Vagina (tissue), 2 donors: ENCODE measurements at regions not wholly inside any gene's neighbourhood (a gene's known extent, or its start where the extent isn't known, plus 50 kb on each side); places are given as distances from the start of the nearest gene placed in this dataset.

Experiments
- DNase-seq, 2 donors: peaks; one replicate each; pipeline ENCODE4 v3.0.0-alpha.2; 2017; ENCODE audit errors: extremely low spot score in 2 of 2
- H3K27ac ChIP-seq: fragments of 200-600 bp; sonication (generic); one replicate; pipeline ENCODE4 v1.5.1; 2019
- H3K27me3 ChIP-seq: fragments of 200-600 bp; sonication (generic); one replicate; pipeline ENCODE4 v1.5.1; 2019
- H3K36me3 ChIP-seq, 2 donors: fragments of 200-600 bp; sonication (generic); one replicate each; pipeline ENCODE4 v1.5.1; 2017 to 2019
- H3K4me1 ChIP-seq: fragments of 200-600 bp; sonication (generic); one replicate; pipeline ENCODE4 v1.5.1; 2019
- H3K4me3 ChIP-seq, 2 donors: fragments of 200-600 bp; sonication (generic); 1 replicate in 1 of 2; 2 replicates in 1 of 2; pipeline ENCODE4 v1.5.1; 2016 to 2019
- H3K9me3 ChIP-seq: fragments of 200-600 bp; sonication (generic); one replicate; pipeline ENCODE4 v1.5.1; 2019
- CTCF ChIP-seq, 3 experiments: fragments of 450-650 bp in 2 of 3; fragments of 200-600 bp in 1 of 3; sonication (generic) in 1 of 3; IDR thresholded peaks; one replicate each; pipeline ENCODE4 v1.5.1; 2017 to 2019; ENCODE audit warnings: antibody characterized with exemption in 3 of 3, mild to moderate bottlenecking in 2 of 3, moderate library complexity in 2 of 3
- POLR2A ChIP-seq, 2 donors: fragments of 450-650 bp; IDR thresholded peaks; one replicate each; pipeline ENCODE4 v1.6.1; 2017; ENCODE audit warnings: antibody characterized with exemption in 2 of 2, mild to moderate bottlenecking in 2 of 2, moderate library complexity in 2 of 2
- POLR2AphosphoS5 ChIP-seq, 2 donors: sonication (generic); formaldehyde crosslinking; IDR thresholded peaks; one replicate each; pipeline ENCODE4 v1.9.0; 2017; ENCODE audit warnings: antibody characterized with exemption in 2 of 2, mild to moderate bottlenecking in 2 of 2, low read depth in 1 of 2; ENCODE audit not compliant: insufficient read depth in 1 of 2
- intact Hi-C: fragments of 100-400 bp; cut with DNase I; formaldehyde crosslinking; loops from one replicate; pipeline ENCODE4 v1.15.1; 2023

GRCh38 chr6:167573461-167574215 lies 248.8 kb downstream of the TTLL2 start:
- Histone ChIP-seq H3K36me3 (no peaks in the 10 kb centered on the region), H3K27ac (peak overlapping the region; percentile 74), H3K4me3 (no peak overlapping the region), H3K4me1 (peaks cover 13% of the 10 kb centered on the region), H3K9me3 (no peaks in the 10 kb centered on the region), H3K27me3 (no peaks in the 10 kb centered on the region)
- TF ChIP-seq POLR2A (IDR thresholded peaks at IDR 0.05) (no peak), CTCF (IDR thresholded peaks at IDR 0.05) (no peak), POLR2AphosphoS5 (IDR thresholded peaks at IDR 0.05; ENCODE audit: insufficient read depth in 1 of 2, low read depth in 1 of 2) (peak; percentile 32 to 48)
- intact Hi-C loops: no loop called here
- peak; percentile 55 to 71 for DNase-seq

- no peaks in the 10 kb centered on the region for H3K27me3 ChIP-seq
- H3K27ac ChIP-seq: peak overlapping the region; percentile 20
- H3K4me1 ChIP-seq: peaks cover 13% of the 10 kb centered on the region
- peak in 1 of 2 donors; percentile 26 for TF ChIP-seq POLR2AphosphoS5 (IDR thresholded peaks at IDR 0.05; ENCODE audit: insufficient read depth in 1 of 2, low read depth in 1 of 2)
- no peak for TF ChIP-seq POLR2A (IDR thresholded peaks at IDR 0.05)
- no peak for TF ChIP-seq CTCF (IDR thresholded peaks at IDR 0.05)
- intact Hi-C loops: no loop called here
- H3K9me3 ChIP-seq: no peaks in the 10 kb centered on the region
- H3K4me3 ChIP-seq: peak overlapping the region in 1 of 2 donors; percentile 4
- H3K36me3 ChIP-seq: no peaks in the 10 kb centered on the region
- DNase-seq: peak; percentile 77 to 87
Observed at GRCh38 chr6:167574431-167575151, 249.7 kb downstream of the TTLL2 start.

- H3K9me3 ChIP-seq: no peaks in the 10 kb centered on the region
- H3K27me3 ChIP-seq: no peaks in the 10 kb centered on the region
- H3K4me1 ChIP-seq: peaks cover 13% of the 10 kb centered on the region
- no peaks in the 10 kb centered on the region for H3K36me3 ChIP-seq
- peak; percentile 72 to 85 for DNase-seq
- no peak overlapping the region for H3K4me3 ChIP-seq
- H3K27ac ChIP-seq: peak overlapping the region; percentile 20
- intact Hi-C loops: no loop called here
- no peak for TF ChIP-seq POLR2AphosphoS5 (IDR thresholded peaks at IDR 0.05; ENCODE audit: insufficient read depth in 1 of 2, low read depth in 1 of 2)
- TF ChIP-seq POLR2A (IDR thresholded peaks at IDR 0.05): no peak
- TF ChIP-seq CTCF (IDR thresholded peaks at IDR 0.05): no peak
Observed at GRCh38 chr6:167575158-167575696, 250.3 kb downstream of the TTLL2 start.

GRCh38 chr6:167576050-167576741 lies 250.5 kb upstream of the AFDN start:
- intact Hi-C loops: no loop called here
- no peaks in the 10 kb centered on the region for H3K9me3 ChIP-seq
- peak; percentile 67 to 84 for DNase-seq

GRCh38 chr6:167576828-167577503 lies 249.7 kb upstream of the AFDN start:
- Histone ChIP-seq H3K36me3 (no peaks in the 10 kb centered on the region), H3K9me3 (no peaks in the 10 kb centered on the region), H3K27ac (no peak overlapping the region), H3K4me3 (no peak overlapping the region), H3K4me1 (peaks cover 13% of the 10 kb centered on the region), H3K27me3 (no peaks in the 10 kb centered on the region)
- no peak for TF ChIP-seq POLR2A (IDR thresholded peaks at IDR 0.05)
- TF ChIP-seq POLR2AphosphoS5 (IDR thresholded peaks at IDR 0.05; ENCODE audit: insufficient read depth in 1 of 2, low read depth in 1 of 2): no peak
- TF ChIP-seq CTCF (IDR thresholded peaks at IDR 0.05): no peak
- peak; percentile 52 to 77 for DNase-seq
- intact Hi-C loops: no loop called here

More at GRCh38 chr6:167576050-167576741, 250.5 kb upstream of the AFDN start:
- peaks cover 13% of the 10 kb centered on the region for H3K4me1 ChIP-seq
- H3K36me3 ChIP-seq: no peaks in the 10 kb centered on the region
- H3K4me3 ChIP-seq: no peak overlapping the region
- no peaks in the 10 kb centered on the region for H3K27me3 ChIP-seq
- TF ChIP-seq POLR2AphosphoS5 (IDR thresholded peaks at IDR 0.05; ENCODE audit: insufficient read depth in 1 of 2, low read depth in 1 of 2): no peak
- no peak overlapping the region for H3K27ac ChIP-seq
